ENCODE measurements at regions not wholly inside any gene's neighbourhood (a gene's known extent, or its start where the extent isn't known, plus 50 kb on each side); places are given as distances from the start of the nearest gene placed in this dataset.

DNA sequence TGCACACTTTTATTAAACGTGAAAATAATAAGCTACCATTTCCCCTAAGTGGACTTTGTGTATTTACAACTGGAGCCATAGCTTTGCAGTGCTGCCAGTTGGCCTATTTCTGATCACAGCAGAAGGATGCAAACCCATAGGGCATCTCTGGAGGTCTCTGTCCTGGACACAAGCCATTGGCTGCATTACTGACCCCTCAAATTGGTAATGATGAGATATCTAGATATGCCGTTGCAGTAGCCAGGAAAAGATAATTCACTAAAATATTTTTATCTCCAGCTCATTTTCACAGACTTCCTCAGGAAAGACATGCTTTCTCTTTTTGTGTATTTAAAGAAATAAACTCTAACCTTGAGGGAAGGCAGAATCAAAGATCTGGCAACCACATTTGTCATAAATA is 182.5 kb downstream of the TDRD15 start (continued):
- TF ChIP-seq, protein P1, sequence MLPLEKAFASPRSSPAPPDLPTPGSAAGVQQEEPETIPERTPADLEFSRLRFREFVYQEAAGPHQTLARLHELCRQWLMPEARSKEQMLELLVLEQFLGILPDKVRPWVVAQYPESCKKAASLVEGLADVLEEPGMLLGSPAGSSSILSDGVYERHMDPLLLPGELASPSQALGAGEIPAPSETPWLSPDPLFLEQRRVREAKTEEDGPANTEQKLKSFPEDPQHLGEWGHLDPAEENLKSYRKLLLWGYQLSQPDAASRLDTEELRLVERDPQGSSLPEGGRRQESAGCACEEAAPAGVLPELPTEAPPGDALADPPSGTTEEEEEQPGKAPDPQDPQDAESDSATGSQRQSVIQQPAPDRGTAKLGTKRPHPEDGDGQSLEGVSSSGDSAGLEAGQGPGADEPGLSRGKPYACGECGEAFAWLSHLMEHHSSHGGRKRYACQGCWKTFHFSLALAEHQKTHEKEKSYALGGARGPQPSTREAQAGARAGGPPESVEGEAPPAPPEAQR (tag by site-specific recombination; IDR thresholded peaks at IDR 0.05): no peak
- no peak for TF ChIP-seq ZNF155 (tag by site-specific recombination; IDR thresholded peaks at IDR 0.05)
- no peak for TF ChIP-seq ZNF558 (tag by site-specific recombination; IDR thresholded peaks at IDR 0.05)
- TF ChIP-seq ZNF670 (tag by site-specific recombination; IDR thresholded peaks at IDR 0.05; ENCODE audit: low read depth): no peak
- no peak for TF ChIP-seq ZNF777 (tag by site-specific recombination; IDR thresholded peaks at IDR 0.05; ENCODE audit: borderline replicate concordance)
- no peak for TF ChIP-seq ZNF266 (tag by site-specific recombination; IDR thresholded peaks at IDR 0.05; ENCODE audit: low read depth)
- TF ChIP-seq ZBTB48 (tag by site-specific recombination; IDR thresholded peaks at IDR 0.05): no peak
- TF ChIP-seq ZNF837 (tag by site-specific recombination; IDR thresholded peaks at IDR 0.05): no peak
- TF ChIP-seq BCL11B (tag by site-specific recombination; IDR thresholded peaks at IDR 0.05; ENCODE audit: low read depth): no peak

DNA sequence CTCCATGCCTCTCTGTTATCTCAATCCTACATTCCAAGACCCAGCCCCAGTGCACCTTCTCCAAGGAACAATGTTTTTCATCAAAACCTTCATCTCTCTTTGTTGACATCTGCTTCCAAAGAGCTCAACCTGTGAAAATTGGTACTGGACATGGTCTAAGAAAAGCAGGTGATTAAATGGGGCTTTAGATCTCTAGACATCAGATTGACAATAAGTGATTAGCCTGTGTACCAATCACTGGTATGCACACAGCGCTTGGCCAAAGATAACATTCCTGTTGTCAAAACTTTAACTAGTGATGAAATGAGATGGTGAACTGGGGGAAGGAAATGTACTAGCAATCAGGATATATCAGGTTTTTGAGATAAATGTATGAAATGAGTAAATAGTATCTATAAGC is 183.3 kb downstream of the TDRD15 start:
- H3K4me1 ChIP-seq (ENCODE audit: control insufficient read depth, insufficient read depth, low read length): no peaks in the 10 kb centered on the region
- POLR2A ChIA-PET: no interaction called here

DNA sequence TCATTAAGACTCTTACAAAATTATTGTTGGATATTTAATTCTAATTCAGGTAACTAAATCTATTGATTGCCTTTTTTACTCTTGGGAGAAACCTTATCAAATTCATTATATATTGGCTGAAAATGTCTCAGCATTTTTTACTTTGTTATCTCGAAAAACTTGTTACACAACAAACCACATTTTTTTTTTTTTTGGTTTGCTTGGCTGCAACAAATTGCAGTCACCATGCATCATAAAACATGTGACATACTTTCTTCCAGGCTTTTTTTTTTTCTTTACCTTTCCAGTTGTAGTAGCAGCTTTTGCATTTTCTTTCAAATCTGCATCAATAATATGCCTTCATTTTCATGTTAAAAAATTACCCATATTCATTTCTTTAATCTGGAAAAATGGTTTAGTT is 186.7 kb downstream of the TDRD15 start:
- ChIA-PET CTCF (no interaction called here), POLR2A (no interaction called here)
- no peaks in the 10 kb centered on the region for H3K4me1 ChIP-seq (ENCODE audit: control insufficient read depth, insufficient read depth, low read length)
- H3K9me3 ChIP-seq (ENCODE audit: control insufficient read depth, insufficient read depth, low read depth, low read length): no peaks in the 10 kb centered on the region
- H3K4me3 ChIP-seq (ENCODE audit: low read depth, low read length): no peak overlapping the region
- no peak overlapping the region for H3K27ac ChIP-seq (ENCODE audit: extremely low read depth, low read depth, low read length)
- no peaks in the 10 kb centered on the region for H3K36me3 ChIP-seq (ENCODE audit: control insufficient read depth in 2 of 2, insufficient read depth in 1 of 2, low read length in 2 of 2)
- no peak for TF ChIP-seq ZBTB7A (tag by site-specific recombination; IDR thresholded peaks at IDR 0.05; ENCODE audit: low read depth)
- no peak for TF ChIP-seq ZNF366 (tag by site-specific recombination; conservative IDR thresholded peaks at IDR 0.05)
- no peak for TF ChIP-seq ZBTB17 (tag by site-specific recombination; IDR thresholded peaks at IDR 0.05)
- no peak for TF ChIP-seq ZNF830 (tag by site-specific recombination; IDR thresholded peaks at IDR 0.05; ENCODE audit: low read depth)
- TF ChIP-seq ZNF530 (tag by site-specific recombination; IDR thresholded peaks at IDR 0.05; ENCODE audit: low read depth): no peak
- TF ChIP-seq ZNF747 (tag by site-specific recombination; IDR thresholded peaks at IDR 0.05): no peak
- TF ChIP-seq ZNF558 (tag by site-specific recombination; IDR thresholded peaks at IDR 0.05): no peak
- TF ChIP-seq ZNF510 (tag by site-specific recombination; IDR thresholded peaks at IDR 0.05; ENCODE audit: insufficient replicate concordance): no peak
- no peak for TF ChIP-seq ZNF426 (tag by site-specific recombination; IDR thresholded peaks at IDR 0.05)
- TF ChIP-seq, protein P2, sequence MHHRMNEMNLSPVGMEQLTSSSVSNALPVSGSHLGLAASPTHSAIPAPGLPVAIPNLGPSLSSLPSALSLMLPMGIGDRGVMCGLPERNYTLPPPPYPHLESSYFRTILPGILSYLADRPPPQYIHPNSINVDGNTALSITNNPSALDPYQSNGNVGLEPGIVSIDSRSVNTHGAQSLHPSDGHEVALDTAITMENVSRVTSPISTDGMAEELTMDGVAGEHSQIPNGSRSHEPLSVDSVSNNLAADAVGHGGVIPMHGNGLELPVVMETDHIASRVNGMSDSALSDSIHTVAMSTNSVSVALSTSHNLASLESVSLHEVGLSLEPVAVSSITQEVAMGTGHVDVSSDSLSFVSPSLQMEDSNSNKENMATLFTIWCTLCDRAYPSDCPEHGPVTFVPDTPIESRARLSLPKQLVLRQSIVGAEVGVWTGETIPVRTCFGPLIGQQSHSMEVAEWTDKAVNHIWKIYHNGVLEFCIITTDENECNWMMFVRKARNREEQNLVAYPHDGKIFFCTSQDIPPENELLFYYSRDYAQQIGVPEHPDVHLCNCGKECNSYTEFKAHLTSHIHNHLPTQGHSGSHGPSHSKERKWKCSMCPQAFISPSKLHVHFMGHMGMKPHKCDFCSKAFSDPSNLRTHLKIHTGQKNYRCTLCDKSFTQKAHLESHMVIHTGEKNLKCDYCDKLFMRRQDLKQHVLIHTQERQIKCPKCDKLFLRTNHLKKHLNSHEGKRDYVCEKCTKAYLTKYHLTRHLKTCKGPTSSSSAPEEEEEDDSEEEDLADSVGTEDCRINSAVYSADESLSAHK (tag by site-specific recombination; IDR thresholded peaks at IDR 0.05): no peak
- TF ChIP-seq, protein P3, sequence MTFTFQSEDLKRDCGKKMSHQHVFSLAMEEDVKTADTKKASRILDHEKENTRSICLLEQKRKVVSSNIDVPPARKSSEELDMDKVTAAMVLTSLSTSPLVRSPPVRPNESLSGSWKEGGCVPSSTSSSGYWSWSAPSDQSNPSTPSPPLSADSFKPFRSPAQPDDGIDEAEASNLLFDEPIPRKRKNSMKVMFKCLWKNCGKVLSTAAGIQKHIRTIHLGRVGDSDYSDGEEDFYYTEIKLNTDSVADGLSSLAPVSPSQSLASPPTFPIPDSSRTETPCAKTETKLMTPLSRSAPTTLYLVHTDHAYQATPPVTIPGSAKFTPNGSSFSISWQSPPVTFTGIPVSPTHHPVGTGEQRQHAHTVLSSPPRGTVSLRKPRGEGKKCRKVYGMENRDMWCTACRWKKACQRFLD (tag by site-specific recombination; IDR thresholded peaks at IDR 0.05): no peak

More for the DNA sequence above, 183.3 kb downstream of the TDRD15 start:
- Histone ChIP-seq H3K4me3 (ENCODE audit: low read depth, low read length) (no peak overlapping the region), H3K36me3 (ENCODE audit: control insufficient read depth in 2 of 2, insufficient read depth in 1 of 2, low read length in 2 of 2) (no peaks in the 10 kb centered on the region), H3K27ac (ENCODE audit: extremely low read depth, low read depth, low read length) (no peak overlapping the region), H3K9me3 (ENCODE audit: control insufficient read depth, insufficient read depth, low read depth, low read length) (no peaks in the 10 kb centered on the region)
- CTCF ChIA-PET: interaction anchor here (0.7 to 1.9 kb wide), 3 partner anchors 9 to 1048 kb away, joined by 3 to 4 read pairs (median 4); no protein-coding TSS in a partner anchor
- TF ChIP-seq ZNF510 (tag by site-specific recombination; IDR thresholded peaks at IDR 0.05; ENCODE audit: insufficient replicate concordance) (no peak), MEIS1 (CRISPR knock-in tag; IDR thresholded peaks at IDR 0.05; ENCODE audit: borderline replicate concordance) (no peak), ZNF544 (tag by site-specific recombination; IDR thresholded peaks at IDR 0.05) (no peak), ZNF48 (tag by site-specific recombination; IDR thresholded peaks at IDR 0.05) (no peak)
- TF ChIP-seq, protein P4, sequence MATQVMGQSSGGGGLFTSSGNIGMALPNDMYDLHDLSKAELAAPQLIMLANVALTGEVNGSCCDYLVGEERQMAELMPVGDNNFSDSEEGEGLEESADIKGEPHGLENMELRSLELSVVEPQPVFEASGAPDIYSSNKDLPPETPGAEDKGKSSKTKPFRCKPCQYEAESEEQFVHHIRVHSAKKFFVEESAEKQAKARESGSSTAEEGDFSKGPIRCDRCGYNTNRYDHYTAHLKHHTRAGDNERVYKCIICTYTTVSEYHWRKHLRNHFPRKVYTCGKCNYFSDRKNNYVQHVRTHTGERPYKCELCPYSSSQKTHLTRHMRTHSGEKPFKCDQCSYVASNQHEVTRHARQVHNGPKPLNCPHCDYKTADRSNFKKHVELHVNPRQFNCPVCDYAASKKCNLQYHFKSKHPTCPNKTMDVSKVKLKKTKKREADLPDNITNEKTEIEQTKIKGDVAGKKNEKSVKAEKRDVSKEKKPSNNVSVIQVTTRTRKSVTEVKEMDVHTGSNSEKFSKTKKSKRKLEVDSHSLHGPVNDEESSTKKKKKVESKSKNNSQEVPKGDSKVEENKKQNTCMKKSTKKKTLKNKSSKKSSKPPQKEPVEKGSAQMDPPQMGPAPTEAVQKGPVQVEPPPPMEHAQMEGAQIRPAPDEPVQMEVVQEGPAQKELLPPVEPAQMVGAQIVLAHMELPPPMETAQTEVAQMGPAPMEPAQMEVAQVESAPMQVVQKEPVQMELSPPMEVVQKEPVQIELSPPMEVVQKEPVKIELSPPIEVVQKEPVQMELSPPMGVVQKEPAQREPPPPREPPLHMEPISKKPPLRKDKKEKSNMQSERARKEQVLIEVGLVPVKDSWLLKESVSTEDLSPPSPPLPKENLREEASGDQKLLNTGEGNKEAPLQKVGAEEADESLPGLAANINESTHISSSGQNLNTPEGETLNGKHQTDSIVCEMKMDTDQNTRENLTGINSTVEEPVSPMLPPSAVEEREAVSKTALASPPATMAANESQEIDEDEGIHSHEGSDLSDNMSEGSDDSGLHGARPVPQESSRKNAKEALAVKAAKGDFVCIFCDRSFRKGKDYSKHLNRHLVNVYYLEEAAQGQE (tag by site-specific recombination; IDR thresholded peaks at IDR 0.05): no peak
- TF ChIP-seq, protein P5, sequence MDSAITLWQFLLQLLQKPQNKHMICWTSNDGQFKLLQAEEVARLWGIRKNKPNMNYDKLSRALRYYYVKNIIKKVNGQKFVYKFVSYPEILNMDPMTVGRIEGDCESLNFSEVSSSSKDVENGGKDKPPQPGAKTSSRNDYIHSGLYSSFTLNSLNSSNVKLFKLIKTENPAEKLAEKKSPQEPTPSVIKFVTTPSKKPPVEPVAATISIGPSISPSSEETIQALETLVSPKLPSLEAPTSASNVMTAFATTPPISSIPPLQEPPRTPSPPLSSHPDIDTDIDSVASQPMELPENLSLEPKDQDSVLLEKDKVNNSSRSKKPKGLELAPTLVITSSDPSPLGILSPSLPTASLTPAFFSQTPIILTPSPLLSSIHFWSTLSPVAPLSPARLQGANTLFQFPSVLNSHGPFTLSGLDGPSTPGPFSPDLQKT (IDR thresholded peaks at IDR 0.05; ENCODE audit: borderline replicate concordance, low read depth, low read length): no peak

Data from HEK293 (cell line).